ENCODE measurements at regions not wholly inside any gene's neighbourhood (a gene's known extent, or its start where the extent isn't known, plus 50 kb on each side); places are given as distances from the start of the nearest gene placed in this dataset.

DNA sequence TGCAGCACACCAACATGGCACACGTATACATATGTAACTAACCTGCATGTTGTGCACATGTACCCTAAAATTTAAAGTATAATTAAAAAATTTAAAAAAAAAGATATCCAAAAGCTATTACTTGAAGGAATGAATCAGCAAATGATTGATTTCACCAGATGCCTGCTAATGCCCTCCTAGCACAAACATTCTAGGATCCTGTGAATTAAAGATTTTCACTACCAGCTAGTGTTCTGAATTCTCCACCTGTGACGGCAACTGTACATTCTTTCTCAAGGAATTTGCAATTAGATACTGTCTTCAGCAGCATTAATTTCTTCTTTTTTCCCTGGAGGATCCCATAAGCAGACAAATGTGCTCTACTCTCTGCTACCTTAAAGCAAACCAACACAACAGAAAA lies 694.9 kb downstream of the NTRK3 start (continued):
- TF ChIP-seq ZNF707 (tag by site-specific recombination; IDR thresholded peaks at IDR 0.05), result no peak
- TF ChIP-seq ZNF837 (tag by site-specific recombination; IDR thresholded peaks at IDR 0.05), result no peak
- TF ChIP-seq ZNF658 (tag by site-specific recombination; IDR thresholded peaks at IDR 0.05), result no peak
- TF ChIP-seq ZNF426 (tag by site-specific recombination; IDR thresholded peaks at IDR 0.05), result no peak
- TF ChIP-seq, protein P1, sequence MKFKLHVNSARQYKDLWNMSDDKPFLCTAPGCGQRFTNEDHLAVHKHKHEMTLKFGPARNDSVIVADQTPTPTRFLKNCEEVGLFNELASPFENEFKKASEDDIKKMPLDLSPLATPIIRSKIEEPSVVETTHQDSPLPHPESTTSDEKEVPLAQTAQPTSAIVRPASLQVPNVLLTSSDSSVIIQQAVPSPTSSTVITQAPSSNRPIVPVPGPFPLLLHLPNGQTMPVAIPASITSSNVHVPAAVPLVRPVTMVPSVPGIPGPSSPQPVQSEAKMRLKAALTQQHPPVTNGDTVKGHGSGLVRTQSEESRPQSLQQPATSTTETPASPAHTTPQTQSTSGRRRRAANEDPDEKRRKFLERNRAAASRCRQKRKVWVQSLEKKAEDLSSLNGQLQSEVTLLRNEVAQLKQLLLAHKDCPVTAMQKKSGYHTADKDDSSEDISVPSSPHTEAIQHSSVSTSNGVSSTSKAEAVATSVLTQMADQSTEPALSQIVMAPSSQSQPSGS (tag by site-specific recombination; IDR thresholded peaks at IDR 0.05; ENCODE audit: low read depth), result no peak
- TF ChIP-seq SCRT1 (tag by site-specific recombination; IDR thresholded peaks at IDR 0.05; ENCODE audit: borderline replicate concordance), result no peak
- no peak for TF ChIP-seq ZNF155 (tag by site-specific recombination; IDR thresholded peaks at IDR 0.05)
- no peak for TF ChIP-seq ZNF529 (tag by site-specific recombination; IDR thresholded peaks at IDR 0.05; ENCODE audit: insufficient replicate concordance)
- TF ChIP-seq, protein P2, sequence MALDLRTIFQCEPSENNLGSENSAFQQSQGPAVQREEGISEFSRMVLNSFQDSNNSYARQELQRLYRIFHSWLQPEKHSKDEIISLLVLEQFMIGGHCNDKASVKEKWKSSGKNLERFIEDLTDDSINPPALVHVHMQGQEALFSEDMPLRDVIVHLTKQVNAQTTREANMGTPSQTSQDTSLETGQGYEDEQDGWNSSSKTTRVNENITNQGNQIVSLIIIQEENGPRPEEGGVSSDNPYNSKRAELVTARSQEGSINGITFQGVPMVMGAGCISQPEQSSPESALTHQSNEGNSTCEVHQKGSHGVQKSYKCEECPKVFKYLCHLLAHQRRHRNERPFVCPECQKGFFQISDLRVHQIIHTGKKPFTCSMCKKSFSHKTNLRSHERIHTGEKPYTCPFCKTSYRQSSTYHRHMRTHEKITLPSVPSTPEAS (tag by site-specific recombination; IDR thresholded peaks at IDR 0.05), result no peak
- no peak for TF ChIP-seq YY2 (tag by site-specific recombination; IDR thresholded peaks at IDR 0.05)
- TF ChIP-seq, protein P3, sequence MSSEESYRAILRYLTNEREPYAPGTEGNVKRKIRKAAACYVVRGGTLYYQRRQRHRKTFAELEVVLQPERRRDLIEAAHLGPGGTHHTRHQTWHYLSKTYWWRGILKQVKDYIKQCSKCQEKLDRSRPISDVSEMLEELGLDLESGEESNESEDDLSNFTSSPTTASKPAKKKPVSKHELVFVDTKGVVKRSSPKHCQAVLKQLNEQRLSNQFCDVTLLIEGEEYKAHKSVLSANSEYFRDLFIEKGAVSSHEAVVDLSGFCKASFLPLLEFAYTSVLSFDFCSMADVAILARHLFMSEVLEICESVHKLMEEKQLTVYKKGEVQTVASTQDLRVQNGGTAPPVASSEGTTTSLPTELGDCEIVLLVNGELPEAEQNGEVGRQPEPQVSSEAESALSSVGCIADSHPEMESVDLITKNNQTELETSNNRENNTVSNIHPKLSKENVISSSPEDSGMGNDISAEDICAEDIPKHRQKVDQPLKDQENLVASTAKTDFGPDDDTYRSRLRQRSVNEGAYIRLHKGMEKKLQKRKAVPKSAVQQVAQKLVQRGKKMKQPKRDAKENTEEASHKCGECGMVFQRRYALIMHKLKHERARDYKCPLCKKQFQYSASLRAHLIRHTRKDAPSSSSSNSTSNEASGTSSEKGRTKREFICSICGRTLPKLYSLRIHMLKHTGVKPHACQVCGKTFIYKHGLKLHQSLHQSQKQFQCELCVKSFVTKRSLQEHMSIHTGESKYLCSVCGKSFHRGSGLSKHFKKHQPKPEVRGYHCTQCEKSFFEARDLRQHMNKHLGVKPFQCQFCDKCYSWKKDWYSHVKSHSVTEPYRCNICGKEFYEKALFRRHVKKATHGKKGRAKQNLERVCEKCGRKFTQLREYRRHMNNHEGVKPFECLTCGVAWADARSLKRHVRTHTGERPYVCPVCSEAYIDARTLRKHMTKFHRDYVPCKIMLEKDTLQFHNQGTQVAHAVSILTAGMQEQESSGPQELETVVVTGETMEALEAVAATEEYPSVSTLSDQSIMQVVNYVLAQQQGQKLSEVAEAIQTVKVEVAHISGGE (tag by site-specific recombination; conservative IDR thresholded peaks at IDR 0.05; ENCODE audit: low read depth), result no peak
- TF ChIP-seq, protein P4, sequence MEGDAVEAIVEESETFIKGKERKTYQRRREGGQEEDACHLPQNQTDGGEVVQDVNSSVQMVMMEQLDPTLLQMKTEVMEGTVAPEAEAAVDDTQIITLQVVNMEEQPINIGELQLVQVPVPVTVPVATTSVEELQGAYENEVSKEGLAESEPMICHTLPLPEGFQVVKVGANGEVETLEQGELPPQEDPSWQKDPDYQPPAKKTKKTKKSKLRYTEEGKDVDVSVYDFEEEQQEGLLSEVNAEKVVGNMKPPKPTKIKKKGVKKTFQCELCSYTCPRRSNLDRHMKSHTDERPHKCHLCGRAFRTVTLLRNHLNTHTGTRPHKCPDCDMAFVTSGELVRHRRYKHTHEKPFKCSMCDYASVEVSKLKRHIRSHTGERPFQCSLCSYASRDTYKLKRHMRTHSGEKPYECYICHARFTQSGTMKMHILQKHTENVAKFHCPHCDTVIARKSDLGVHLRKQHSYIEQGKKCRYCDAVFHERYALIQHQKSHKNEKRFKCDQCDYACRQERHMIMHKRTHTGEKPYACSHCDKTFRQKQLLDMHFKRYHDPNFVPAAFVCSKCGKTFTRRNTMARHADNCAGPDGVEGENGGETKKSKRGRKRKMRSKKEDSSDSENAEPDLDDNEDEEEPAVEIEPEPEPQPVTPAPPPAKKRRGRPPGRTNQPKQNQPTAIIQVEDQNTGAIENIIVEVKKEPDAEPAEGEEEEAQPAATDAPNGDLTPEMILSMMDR (tag by site-specific recombination; IDR thresholded peaks at IDR 0.05), result no peak
- TF ChIP-seq ZNF223 (tag by site-specific recombination; IDR thresholded peaks at IDR 0.05), result no peak
- TF ChIP-seq, protein P5, sequence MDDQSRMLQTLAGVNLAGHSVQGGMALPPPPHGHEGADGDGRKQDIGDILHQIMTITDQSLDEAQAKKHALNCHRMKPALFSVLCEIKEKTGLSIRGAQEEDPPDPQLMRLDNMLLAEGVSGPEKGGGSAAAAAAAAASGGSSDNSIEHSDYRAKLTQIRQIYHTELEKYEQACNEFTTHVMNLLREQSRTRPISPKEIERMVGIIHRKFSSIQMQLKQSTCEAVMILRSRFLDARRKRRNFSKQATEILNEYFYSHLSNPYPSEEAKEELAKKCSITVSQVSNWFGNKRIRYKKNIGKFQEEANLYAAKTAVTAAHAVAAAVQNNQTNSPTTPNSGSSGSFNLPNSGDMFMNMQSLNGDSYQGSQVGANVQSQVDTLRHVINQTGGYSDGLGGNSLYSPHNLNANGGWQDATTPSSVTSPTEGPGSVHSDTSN (CRISPR knock-in tag; IDR thresholded peaks at IDR 0.05), result no peak
- no peak for TF ChIP-seq ZNF184 (tag by site-specific recombination; IDR thresholded peaks at IDR 0.05)
- TF ChIP-seq FEZF1 (tag by site-specific recombination; IDR thresholded peaks at IDR 0.05), result no peak

DNA sequence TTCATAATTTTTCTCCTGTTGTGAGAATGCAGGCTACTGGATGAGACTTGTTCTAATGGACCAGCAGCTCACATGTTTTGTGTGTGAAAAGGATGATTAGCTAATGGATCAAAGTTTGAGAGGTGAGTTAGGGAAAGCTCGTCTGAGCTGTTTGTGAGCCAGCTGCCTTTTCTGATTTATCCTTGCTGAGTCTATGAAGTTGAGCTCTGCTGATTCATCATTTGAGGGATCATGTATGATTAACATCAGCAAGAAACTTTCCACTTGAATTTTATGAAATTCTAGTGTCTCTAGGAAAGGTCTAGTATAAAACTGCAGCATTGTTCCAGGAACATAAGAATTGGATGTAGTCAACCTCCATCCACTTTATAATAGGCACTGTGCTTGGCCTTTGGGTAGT lies 698.7 kb downstream of the NTRK3 start:
- Histone ChIP-seq H3K9me3 (ENCODE audit: control insufficient read depth, insufficient read depth, low read depth, low read length) (no peaks in the 10 kb centered on the region; the same call in 1 of the 2 replicates), H3K4me3 (ENCODE audit: low read depth, low read length) (no peak overlapping the region), H3K4me1 (ENCODE audit: control insufficient read depth, insufficient read depth, low read length) (0 out of 2 replicates have a peak, but pooled peaks cover 2% of the 10 kb centered on the region), H3K27ac (ENCODE audit: extremely low read depth, low read depth, low read length) (no peak overlapping the region), H3K36me3 (ENCODE audit: control insufficient read depth in 2 of 2, insufficient read depth in 1 of 2, low read length in 2 of 2) (no peaks in the 10 kb centered on the region)
- POLR2A ChIA-PET, result no interaction called here
- CTCF ChIA-PET, result no interaction called here
- TF ChIP-seq, protein P6, sequence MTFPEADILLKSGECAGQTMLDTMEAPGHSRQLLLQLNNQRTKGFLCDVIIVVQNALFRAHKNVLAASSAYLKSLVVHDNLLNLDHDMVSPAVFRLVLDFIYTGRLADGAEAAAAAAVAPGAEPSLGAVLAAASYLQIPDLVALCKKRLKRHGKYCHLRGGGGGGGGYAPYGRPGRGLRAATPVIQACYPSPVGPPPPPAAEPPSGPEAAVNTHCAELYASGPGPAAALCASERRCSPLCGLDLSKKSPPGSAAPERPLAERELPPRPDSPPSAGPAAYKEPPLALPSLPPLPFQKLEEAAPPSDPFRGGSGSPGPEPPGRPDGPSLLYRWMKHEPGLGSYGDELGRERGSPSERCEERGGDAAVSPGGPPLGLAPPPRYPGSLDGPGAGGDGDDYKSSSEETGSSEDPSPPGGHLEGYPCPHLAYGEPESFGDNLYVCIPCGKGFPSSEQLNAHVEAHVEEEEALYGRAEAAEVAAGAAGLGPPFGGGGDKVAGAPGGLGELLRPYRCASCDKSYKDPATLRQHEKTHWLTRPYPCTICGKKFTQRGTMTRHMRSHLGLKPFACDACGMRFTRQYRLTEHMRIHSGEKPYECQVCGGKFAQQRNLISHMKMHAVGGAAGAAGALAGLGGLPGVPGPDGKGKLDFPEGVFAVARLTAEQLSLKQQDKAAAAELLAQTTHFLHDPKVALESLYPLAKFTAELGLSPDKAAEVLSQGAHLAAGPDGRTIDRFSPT (tag by site-specific recombination; IDR thresholded peaks at IDR 0.05), result no peak
- TF ChIP-seq TRIM28 (IDR thresholded peaks at IDR 0.05; ENCODE audit: borderline replicate concordance, low read length) (no peak), MEIS1 (CRISPR knock-in tag; IDR thresholded peaks at IDR 0.05; ENCODE audit: borderline replicate concordance) (no peak), KLF16 (tag by site-specific recombination; IDR thresholded peaks at IDR 0.05) (no peak)
- TF ChIP-seq, protein P7, sequence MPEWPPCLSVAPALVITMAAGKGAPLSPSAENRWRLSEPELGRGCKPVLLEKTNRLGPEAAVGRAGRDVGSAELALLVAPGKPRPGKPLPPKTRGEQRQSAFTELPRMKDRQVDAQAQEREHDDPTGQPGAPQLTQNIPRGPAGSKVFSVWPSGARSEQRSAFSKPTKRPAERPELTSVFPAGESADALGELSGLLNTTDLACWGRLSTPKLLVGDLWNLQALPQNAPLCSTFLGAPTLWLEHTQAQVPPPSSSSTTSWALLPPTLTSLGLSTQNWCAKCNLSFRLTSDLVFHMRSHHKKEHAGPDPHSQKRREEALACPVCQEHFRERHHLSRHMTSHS (tag by site-specific recombination; IDR thresholded peaks at IDR 0.05), result no peak
